Skeletal muscle cell (primary cell): ENCODE measurements at regions not wholly inside any gene's neighbourhood (a gene's known extent, or its start where the extent isn't known, plus 50 kb on each side); places are given as distances from the start of the nearest gene placed in this dataset.
"Not testable (repeated sequence)": the region's sequence is repeated elsewhere in the genome, so short reads cannot be mapped to it uniquely, and the experiment has no call there.

Experiments
- DNase-seq: peaks from one replicate; pipeline ENCODE4 v3.0.0-alpha.2; 2010; ENCODE audit warnings: low read depth
- H3K4me3 ChIP-seq: 2 replicates; pipeline ENCODE4 v1.5.1; 2011; ENCODE audit warnings: low read depth, mild to moderate bottlenecking, control low read depth, low read length, moderate library complexity

DNA sequence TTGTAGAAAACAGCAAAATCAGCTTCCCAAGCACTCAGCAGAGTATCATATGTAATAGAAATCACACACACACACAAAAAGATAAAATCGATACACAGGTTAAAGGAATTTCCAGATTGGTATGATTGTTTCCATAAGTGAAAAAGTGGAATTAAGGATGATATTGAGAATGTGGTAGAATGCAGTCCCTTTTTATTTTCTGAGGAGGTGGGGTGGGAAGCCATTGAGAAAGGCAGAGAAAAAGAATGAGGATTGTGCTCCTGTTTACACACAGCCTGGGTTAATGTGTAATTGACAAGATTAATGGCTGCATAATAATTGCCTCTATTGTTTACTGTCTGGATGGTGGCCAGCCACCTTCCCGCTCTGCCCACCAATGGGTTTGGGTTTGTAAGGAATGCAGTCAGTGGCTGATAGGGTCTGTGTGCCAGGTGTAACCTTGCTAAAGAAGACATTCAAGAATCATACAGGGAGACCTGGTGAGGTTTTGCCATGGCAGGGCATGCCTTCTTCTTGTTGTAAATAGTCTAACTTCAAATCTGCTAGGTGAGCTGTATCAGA lies 177.2 kb upstream of the MAP3K1 start:
- H3K4me3 ChIP-seq = no peak overlapping the region
- DNase-seq = no peak

DNA sequence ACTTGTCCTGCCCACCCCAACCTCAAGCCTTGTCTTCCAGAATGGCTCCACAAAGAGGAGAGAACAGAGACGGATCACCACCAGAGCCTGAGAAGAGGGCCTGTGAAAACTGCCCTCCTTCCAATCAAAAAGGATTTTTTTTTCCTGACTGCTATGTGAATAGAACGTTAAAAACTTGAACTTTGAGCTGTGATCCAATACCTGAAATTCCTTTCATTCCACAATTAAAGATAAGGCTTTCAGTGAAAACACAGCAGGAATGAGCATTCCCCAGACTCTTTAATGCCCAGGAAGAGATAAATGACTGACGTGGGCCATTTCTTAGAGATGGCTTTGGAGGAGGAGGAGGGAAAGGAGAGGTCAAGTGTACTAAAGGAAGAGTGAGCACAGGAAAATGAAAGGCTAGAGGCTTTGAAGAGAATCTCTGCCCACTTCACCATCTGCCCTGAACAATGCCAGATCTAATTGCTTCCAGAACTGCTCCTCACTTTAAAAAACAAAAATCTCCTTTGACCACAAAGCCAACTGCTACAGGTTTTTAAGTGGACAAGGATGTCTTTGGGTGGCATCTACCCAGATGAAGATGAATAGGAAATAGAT lies 177.9 kb upstream of the MAP3K1 start:
- H3K4me3 ChIP-seq = no peak overlapping the region
- no peak for DNase-seq

DNA sequence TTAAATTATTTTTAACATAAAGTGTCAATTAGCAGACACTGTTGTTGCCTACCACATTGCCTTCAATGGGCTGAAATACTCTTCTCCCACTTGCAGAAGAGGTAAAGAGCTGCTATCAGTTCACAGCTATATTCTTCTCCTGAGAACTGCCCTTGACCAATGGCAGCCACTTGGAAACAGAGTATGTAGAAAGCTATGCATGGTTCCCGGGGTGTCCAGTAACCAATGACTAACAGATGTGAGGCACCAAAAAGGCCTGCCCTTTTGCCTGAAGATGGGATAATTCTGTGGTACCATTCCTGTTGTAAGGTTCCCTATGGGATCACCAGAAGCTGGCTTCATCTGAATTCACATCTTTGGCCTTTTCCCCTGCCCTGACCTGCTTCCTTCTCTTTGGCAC lies 181.4 kb upstream of the MAP3K1 start:
- DNase-seq = no peak
- H3K4me3 ChIP-seq = no peak overlapping the region

DNA sequence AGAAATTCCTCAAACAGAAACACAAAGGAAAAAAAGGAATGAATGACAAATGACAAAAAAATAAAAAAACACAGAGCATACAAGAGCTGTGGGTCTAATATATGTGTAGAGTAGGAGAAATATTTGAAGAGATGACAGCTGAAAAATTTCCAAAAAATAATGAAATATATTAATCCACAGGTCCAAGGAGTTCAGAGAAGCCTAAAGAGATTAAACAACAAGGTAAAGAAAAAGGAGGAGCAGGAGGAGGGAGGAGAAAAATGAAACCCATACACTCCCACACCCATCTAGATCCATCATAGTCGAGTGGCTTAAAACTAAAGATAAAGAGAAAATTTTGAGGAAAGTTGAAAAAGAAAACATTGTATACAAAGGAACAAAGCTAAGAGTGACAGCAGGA lies 182.4 kb upstream of the MAP3K1 start:
- H3K4me3 ChIP-seq = no peak overlapping the region
- no peak for DNase-seq

DNA sequence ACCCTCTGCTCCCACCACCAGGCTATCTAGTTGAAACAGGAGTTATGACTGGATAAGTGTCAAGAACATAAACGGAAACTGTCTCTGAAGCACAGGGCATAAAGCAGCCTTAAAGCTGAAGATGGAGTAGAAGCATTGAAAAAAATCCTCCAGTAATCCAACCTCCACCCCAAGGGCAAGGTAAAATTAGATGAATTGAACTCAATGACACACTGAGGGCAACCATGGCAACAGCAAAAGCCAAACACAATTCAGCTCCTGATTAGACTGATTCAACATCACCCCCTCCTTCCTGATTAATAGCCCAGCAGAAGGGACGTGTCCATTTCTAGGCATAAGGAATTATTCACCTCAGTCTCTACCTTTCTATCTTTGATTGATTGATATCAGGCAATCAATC lies 183.2 kb upstream of the MAP3K1 start:
- no peak overlapping the region for H3K4me3 ChIP-seq
- no peak for DNase-seq

DNA sequence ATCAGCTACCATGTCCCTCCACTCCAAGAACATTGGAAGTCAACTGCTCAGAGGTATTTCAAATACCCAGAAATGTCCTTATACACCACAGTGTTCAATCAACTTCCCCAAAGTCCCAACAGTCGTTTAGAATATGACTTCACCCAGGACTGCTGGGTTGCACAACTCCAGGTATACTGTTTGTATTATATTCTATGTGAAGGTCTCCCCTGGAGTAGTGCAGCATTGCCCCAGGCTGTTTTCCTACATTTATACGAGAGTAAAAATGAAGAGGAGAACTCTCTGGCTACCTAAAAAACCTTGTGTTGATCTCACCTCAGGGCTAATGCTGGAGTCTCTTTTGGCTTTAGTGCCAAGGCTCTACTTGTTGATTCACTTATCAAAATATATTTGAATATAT lies 183.6 kb upstream of the MAP3K1 start:
- no peak overlapping the region for H3K4me3 ChIP-seq
- DNase-seq = no peak

DNA sequence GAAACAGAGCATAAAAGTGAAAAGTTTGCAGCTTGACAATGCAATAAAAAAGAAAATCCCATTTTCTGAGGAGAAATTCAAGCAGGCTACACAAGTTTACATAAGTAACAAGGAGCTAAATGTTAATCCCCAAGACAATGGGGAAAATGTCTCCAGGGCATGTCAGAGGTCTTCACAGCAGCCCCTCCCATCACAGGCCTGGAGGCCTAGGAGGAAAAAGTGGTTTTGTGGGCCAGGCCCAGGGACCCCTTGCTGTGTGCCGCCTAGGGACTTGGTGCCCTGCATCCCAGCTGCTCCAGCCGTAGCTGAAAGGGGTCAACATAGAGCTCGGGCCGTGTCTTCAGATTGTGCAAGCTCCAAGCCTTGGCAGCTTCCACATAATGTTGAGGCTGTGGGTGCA lies 186.7 kb upstream of the MAP3K1 start:
- not testable (repeated sequence) for H3K4me3 ChIP-seq, DNase-seq

DNA sequence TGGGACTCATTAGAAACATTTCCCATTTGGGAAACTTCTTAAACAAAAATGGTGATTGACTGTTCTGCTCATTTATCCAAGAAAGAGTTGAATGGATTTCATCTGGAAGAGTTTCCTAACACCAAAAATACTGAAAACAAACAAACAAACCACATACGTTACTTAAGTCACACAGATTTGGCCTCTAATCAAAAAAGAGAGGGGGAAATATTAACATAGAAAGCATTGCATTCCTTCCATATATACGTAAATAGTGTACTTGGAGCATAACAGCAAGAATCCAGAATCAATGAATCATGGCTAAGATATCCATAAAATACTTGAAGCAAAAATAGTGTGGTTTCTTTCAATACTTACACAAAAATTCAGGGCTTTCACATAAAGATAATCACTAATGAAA lies 189.8 kb upstream of the MAP3K1 start:
- H3K4me3 ChIP-seq = no peak overlapping the region
- DNase-seq = peak; percentile 82

DNA sequence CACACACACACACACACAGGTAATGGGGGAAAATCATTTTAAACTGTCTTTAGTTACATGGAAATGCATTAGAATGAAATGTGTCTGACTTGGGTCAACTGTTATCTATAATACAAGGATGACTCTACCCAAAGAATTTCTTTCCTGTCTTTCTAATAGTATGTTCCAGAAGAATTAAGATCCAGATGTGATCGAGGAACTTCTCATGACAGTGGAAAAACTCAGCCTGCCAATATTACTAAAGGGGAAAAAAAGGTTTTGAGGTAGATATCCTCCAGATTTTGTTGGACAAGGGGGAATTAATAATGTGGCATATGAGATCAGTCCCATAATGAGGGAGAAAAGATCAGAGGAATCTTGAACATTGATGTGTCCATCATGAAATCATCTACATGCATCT lies 190.6 kb upstream of the MAP3K1 start:
- H3K4me3 ChIP-seq = no peak overlapping the region
- no peak for DNase-seq

DNA sequence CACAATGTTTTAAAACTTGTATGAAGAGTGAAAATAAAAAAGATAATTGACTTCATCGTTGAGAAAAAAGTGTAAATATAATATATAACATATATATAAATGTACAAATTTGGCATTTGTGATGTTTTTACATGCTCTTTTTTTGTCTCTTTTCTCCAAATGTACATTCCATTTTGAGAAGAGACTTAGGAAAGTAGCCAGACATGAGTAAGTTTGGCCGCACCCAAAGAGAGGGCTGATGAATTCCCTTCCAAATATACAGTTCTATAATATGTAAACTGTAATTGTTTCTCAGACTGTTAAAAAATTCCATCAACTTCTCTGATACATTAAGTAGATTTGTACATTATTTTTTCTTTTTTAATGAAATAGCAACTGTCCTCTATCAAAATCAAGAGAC lies 193.2 kb upstream of the MAP3K1 start:
- DNase-seq = no peak

DNA sequence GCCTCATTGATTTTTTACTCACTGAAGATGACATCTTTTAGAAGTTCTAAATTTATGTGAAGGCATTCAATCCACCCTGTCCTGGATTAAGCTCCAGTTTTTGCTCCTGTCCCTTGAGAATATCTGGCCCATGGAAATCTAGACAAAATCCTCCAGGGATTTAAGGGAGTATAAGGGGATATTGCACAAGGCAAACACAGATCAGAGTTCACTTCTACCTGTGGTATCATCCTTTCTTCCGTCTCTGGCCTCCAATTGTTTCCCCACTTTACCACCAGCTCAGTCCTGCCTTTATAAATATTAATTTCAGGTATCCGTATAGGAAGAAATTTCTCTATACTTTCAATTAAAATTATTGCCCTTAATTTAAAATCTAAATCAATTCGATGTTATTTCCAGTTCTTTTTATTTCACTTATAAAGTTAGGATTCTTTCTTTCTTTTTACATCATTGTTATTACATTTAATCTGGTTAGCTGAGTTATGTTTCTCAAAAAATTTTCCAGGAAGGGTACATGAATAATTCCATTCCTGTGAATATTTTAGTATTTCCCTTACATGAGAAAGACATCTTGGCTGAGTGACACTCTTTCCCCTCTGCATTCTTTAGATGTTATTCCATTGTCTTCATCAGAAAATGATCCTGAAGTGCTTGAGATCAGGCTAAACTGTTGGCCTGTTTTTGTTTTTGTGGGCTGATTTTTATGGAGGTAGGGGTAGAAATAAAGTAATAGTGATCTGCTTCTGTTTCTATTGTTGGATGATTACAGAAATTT lies 194.3 kb upstream of the MAP3K1 start:
- no peak for DNase-seq

More for the DNA sequence above, 193.2 kb upstream of the MAP3K1 start:
- H3K4me3 ChIP-seq = no peak overlapping the region

DNA sequence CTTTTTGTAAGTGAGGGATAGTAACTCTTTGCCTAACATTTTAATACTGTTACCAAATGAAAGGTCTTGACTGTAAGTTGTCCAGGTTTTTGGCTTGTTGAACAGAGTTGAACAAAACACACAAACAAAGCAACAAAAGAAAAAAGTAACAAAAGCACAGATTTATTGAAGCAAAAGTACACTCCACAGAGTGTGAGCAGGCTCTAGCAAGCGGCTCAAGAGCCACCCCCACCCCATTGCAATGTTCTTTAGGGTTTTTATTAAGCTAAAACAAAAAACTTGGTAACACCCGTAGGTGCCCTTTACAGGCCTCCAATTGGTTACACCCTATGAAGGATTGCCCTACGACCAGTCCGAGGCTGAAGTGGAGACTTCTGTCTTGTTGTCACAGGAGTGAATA lies 197.4 kb upstream of the MAP3K1 start:
- no peak for DNase-seq
- H3K4me3 ChIP-seq = no peak overlapping the region

More for the DNA sequence above, 194.3 kb upstream of the MAP3K1 start:
- H3K4me3 ChIP-seq = no peak overlapping the region

DNA sequence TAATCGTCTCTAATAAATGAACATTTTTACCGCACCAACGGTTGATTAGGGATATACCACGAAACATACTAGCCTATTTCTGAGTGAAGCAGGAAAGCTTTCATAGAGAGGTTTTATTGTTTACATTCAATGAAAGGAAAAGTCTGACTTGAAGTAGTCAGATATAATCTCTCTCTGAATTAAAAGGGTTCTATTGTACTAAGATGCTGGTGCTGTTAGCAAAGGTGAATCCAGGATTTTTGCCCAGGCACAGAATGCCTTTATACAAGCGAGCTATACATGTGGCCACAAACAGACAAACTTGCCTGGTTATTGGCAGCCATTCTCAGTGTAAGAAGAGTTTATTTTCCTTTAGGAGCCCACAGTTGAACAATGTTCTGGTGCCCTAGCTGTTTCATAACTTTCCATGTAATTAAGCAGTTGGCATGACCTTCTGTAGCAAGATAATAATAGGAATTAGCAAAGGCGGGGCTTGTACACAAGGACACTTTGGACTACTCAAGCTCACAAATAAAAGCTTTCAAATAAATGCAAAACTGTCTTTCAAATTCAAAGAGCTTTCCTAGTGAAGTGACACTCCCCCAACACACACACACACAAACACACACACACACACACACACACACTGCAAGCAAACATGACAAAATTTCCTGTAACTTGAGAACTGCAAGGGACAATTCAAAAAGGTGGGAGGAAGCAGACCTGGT lies 198.7 kb upstream of the MAP3K1 start:
- H3K4me3 ChIP-seq = no peak overlapping the region
- DNase-seq = no peak

DNA sequence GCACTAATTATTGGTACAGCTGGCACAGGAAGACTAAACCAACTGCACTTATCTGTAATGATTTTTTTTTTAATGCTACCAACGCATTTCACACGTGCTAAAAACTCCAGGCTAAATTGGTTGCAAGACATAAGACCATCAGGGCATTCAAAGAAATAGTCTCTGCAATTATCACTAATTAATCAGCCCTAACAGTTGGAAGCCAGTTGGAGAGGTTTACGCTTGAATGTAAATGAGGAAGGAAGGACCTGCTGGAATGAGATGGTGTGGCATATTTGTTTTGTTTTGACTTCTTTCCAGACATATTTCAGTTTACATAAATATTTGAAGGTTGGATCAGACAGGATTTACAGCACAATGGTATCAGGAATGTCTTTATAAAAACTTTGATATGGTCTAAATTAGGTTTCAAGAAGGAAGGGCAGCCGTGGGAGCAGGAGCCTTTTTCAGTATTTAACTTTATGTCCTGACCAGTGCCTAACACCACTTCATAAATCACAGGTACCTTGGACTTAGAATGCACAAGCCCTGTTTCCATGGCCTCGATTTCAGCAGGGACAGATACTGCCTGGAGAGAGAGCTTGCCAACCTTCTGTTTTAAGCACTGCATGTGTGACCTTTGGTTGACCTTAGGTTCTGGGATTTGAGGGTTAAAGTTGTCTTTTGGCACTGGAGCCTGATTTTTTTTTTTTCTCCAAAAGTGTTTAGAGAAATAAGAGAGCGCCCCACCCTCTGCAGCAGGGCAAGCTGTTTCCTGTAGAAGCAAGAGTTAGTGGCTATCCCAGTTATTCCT lies 199.8 kb upstream of the MAP3K1 start:
- H3K4me3 ChIP-seq = no peak overlapping the region
- no peak for DNase-seq

DNA sequence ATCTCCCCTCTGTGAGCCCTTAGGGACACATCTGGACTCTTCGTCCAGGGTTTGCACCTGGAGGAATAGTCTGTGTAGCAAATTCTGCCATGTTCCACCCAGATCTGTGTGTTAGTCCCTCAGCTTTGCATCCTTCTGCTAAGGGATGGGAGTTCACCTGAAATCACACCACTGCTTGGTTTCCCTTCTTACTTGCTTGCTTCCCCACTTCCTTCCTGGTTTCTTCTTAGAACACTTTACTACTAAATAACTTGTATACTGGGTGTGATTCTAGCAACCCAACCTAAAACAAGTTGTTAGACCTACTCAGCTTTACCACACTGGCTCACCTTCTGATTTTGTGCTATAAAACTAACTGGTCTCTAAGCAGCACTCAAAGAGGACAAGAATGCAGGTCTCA lies 202.6 kb upstream of the MAP3K1 start:
- DNase-seq = no peak
- no peak overlapping the region for H3K4me3 ChIP-seq

DNA sequence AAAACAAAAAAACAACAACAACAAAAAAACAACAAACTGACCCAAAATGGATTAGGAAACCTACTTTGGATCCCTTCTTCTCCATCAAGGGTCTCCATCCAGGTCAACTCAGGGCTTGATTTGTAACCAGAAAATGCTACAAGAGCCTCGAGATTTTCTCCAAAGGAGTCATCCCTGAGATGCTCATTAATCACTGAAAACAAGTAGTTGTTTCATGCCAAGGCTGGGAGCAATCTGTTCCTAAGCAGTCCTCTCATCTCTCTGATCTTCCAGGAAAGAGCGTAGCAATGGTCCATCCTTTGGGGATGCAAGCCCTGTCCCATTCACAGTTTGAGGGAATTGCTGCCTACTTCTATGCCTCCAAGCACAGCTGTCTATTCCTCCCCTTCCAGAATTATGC lies 203.0 kb upstream of the MAP3K1 start:
- no peak for DNase-seq
- no peak overlapping the region for H3K4me3 ChIP-seq

DNA sequence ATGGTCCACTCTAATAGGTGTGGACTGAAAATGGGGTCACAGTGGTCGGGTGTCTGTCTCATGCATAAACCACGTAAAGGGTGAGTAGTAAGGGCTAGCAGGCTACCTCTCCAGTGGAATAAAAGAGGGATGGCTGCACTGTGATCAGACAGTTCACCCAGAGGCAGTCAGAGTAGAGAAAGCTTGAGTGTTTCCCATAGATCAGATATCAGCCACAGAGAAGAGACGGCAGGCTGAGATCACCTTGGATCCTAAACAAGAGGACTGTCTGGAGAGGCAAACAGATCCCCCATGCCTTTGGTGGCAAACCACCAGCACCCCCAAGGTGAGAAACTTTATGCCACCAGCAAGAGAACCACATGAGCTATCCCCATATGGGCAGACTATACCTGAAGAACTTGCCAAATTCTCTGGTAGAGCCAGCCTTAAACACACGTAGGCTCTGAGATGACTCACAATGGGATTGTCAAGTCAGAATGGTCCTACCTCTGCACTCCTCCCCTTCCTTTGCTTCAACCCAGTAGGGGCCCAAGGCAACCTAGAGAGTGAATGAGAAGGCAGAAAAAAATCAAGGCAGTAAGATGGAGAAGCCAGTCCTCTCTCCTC lies 205.2 kb upstream of the MAP3K1 start:
- no peak for DNase-seq

DNA sequence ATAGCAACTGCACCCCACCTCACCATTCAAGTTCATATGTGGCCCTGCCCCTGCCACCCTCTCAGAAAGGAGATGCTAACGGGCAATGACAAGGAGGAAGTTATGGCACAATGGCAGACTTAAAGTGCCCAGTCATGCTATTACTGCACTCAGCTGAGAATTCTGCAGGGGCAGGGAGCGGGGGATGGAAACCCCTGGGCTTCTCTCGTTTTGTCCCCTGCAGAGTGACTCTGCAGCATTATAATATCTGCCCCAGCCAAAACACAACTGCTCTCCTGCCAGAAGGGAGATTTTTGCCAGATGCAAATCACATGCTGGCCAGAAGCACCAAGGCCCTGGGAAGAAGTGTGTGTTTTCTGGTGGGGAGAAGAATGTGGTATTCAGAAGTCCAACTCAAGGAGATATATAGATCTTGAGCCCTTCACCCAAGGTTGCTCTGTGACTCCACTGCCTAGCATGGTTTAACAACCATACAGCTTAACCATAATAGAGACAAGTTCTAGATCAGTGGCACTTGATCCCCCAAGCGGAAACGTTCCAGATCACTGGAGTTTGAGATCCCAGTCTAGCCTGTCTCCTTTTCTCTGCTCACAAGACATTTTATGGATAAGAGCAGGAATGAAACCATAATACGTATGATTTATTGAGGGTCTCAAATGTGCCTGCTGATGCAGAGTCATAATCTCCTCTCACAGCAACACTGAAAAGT lies 207.0 kb upstream of the MAP3K1 start:
- no peak for DNase-seq
- no peak overlapping the region for H3K4me3 ChIP-seq

More for the DNA sequence above, 205.2 kb upstream of the MAP3K1 start:
- no peak overlapping the region for H3K4me3 ChIP-seq

DNA sequence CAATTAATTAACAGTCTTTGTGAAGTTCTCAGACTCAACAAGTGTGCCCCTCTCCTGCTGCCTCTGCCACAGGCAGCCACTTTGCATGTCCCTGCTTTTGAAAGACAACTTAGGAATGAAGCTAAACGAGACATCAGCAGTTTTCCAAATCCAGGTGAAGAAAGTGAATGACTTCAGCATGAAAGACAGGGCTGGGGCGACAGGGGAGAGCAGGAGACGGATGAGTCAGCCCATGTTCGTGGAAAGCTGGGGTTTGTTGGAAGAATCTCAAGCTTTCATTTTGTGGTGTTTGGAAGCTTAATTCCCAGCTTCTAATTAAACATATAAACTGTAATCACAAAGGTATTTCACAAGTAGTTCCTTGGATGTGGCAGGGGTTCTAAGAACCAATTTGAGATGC lies 207.8 kb upstream of the MAP3K1 start:
- DNase-seq = no peak
- H3K4me3 ChIP-seq = no peak overlapping the region
